ENCODE measurements at regions not wholly inside any gene's neighbourhood (a gene's known extent, or its start where the extent isn't known, plus 50 kb on each side); places are given as distances from the start of the nearest gene placed in this dataset.

- DNase-seq = no peak
- intact Hi-C loops (cut with DNase I) = no loop called here
These were observed 207.9 kb upstream of the GAP43 start for GRCh38 chr3:115415246-115415996.

GRCh38 chr3:115418583-115418982 is 204.7 kb upstream of the GAP43 start:
- intact Hi-C loops (cut with DNase I) = no loop called here

GRCh38 chr3:115420086-115420485 is 203.2 kb upstream of the GAP43 start:
- intact Hi-C loops (cut with DNase I) = no loop called here
- DNase-seq = no peak

More at GRCh38 chr3:115418583-115418982, 204.7 kb upstream of the GAP43 start:
- peak in 11 of 42 donors; percentile 1 to 39 (median 9) for DNase-seq

GRCh38 chr3:115423170-115423569 is 200.1 kb upstream of the GAP43 start:
- intact Hi-C loops (cut with DNase I) = no loop called here
- DNase-seq = no peak

- peak in 30 of 42 donors; percentile 2 to 64 (median 30) for DNase-seq
- intact Hi-C loops (cut with DNase I) = no loop called here
These were observed 194.5 kb upstream of the GAP43 start for GRCh38 chr3:115428841-115429240.

- no peak for DNase-seq
These were observed 186.5 kb upstream of the GAP43 start for GRCh38 chr3:115436767-115437301.

GRCh38 chr3:115438799-115439198 is 184.5 kb upstream of the GAP43 start:
- intact Hi-C loops (cut with DNase I) = no loop called here
- DNase-seq = no peak

More at GRCh38 chr3:115436767-115437301, 186.5 kb upstream of the GAP43 start:
- intact Hi-C loops (cut with DNase I) = no loop called here

- DNase-seq = no peak
- intact Hi-C loops (cut with DNase I) = no loop called here
These were observed 177.8 kb upstream of the GAP43 start for GRCh38 chr3:115445559-115445958.

- no peak for DNase-seq
- intact Hi-C loops (cut with DNase I) = no loop called here
These were observed 174.5 kb upstream of the GAP43 start for GRCh38 chr3:115448851-115449250.

- intact Hi-C loops (cut with DNase I) = no loop called here
These were observed 173.3 kb upstream of the GAP43 start for GRCh38 chr3:115450036-115450435.

GRCh38 chr3:115464036-115464435 is 159.3 kb upstream of the GAP43 start:
- DNase-seq = no peak
- intact Hi-C loops (cut with DNase I) = no loop called here

More at GRCh38 chr3:115450036-115450435, 173.3 kb upstream of the GAP43 start:
- no peak for DNase-seq

- DNase-seq = no peak
- intact Hi-C loops (cut with DNase I) = no loop called here
These were observed 153.7 kb upstream of the GAP43 start for GRCh38 chr3:115469649-115470048.

GRCh38 chr3:115470254-115470653 is 153.1 kb upstream of the GAP43 start:
- DNase-seq = no peak
- intact Hi-C loops (cut with DNase I) = no loop called here

GRCh38 chr3:115475178-115476041 is 147.9 kb upstream of the GAP43 start:
- intact Hi-C loops (cut with DNase I) = no loop called here
- DNase-seq = peak in 1 of 42 donors; percentile 9

GRCh38 chr3:115476472-115476871 is 146.8 kb upstream of the GAP43 start:
- intact Hi-C loops (cut with DNase I) = no loop called here
- no peak for DNase-seq

- intact Hi-C loops (cut with DNase I) = no loop called here
- DNase-seq = no peak
These were observed 145.0 kb upstream of the GAP43 start for GRCh38 chr3:115478359-115478758.

GRCh38 chr3:115486880-115487279 is 136.4 kb upstream of the GAP43 start:
- DNase-seq = no peak
- intact Hi-C loops (cut with DNase I) = no loop called here

- no peak for DNase-seq
- intact Hi-C loops (cut with DNase I) = no loop called here
These were observed 135.3 kb upstream of the GAP43 start for GRCh38 chr3:115487968-115488367.

- intact Hi-C loops (cut with DNase I) = no loop called here
- no peak for DNase-seq
These were observed 134.9 kb upstream of the GAP43 start for GRCh38 chr3:115488409-115488808.

GRCh38 chr3:115494826-115495225 is 128.5 kb upstream of the GAP43 start:
- no peak for DNase-seq
- intact Hi-C loops (cut with DNase I) = no loop called here
